ENCODE measurements at regions not wholly inside any gene's neighbourhood (a gene's known extent, or its start where the extent isn't known, plus 50 kb on each side); places are given as distances from the start of the nearest gene placed in this dataset.
A peak's percentile ranks its signal among the peaks of the same experiment; 100 is the strongest.

DNA sequence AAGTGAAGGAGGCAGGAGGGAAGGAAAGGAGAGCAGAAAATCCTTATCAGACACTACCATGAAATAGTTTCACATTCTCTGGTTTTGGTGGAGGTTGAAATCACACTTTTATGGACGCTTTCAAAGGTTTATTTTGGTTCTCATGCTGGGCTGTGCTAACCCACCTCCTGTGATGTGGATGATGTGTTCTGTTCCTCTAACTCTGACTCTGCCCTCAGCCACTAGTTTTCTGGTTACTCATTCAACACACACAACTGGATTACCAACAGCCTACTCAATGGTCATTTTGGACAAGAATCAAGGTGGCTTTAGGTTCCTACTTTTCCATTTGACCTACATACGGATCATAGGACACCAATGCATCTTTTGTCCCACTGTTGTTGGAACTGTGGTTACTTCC lies 522.1 kb upstream of the BTBD3 start (continued):
- TF ChIP-seq, protein P1, sequence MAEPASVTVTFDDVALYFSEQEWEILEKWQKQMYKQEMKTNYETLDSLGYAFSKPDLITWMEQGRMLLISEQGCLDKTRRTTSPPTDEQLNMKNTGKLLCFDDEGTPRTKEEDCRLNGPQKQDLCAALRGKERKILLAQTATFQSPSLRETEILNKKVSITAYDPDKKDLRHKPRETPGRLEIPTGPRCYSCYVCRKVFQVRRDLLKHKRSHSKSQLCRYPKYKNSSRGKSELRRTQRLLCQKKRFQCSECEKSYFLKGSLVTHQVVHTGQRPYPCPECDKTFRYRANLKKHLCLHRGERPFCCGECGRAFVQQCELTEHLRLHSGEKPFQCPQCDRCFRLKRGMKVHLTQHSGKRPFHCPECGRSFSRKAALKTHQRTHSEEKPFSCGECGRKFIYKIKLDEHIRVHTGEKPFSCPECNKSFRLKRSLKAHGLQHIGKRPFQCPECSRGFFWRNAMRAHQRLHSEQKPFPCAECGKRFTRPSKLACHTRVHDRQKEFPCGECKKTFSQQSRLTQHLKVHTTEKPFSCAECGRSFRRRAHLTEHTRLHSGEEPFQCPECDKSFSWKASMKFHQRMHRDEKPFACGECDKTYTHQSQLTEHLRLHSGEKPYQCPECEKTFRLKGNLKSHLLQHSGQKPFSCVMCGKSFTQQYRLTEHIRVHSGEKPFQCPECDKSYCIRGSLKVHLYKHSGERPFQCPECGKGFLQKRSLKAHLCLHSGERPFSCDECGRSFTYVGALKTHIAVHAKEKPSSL (CRISPR knock-in tag; conservative IDR thresholded peaks at IDR 0.05), result no peak
- TF ChIP-seq TP53 (CRISPR knock-in tag; IDR thresholded peaks at IDR 0.05), result no peak
- no peak for TF ChIP-seq NR2C2 (CRISPR knock-in tag; IDR thresholded peaks at IDR 0.05)
- TF ChIP-seq, protein P2, sequence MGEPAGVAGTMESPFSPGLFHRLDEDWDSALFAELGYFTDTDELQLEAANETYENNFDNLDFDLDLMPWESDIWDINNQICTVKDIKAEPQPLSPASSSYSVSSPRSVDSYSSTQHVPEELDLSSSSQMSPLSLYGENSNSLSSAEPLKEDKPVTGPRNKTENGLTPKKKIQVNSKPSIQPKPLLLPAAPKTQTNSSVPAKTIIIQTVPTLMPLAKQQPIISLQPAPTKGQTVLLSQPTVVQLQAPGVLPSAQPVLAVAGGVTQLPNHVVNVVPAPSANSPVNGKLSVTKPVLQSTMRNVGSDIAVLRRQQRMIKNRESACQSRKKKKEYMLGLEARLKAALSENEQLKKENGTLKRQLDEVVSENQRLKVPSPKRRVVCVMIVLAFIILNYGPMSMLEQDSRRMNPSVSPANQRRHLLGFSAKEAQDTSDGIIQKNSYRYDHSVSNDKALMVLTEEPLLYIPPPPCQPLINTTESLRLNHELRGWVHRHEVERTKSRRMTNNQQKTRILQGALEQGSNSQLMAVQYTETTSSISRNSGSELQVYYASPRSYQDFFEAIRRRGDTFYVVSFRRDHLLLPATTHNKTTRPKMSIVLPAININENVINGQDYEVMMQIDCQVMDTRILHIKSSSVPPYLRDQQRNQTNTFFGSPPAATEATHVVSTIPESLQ (CRISPR knock-in tag; IDR thresholded peaks at IDR 0.05), result no peak
- no peak for TF ChIP-seq GABPB1 (CRISPR knock-in tag; IDR thresholded peaks at IDR 0.05)
- TF ChIP-seq, protein P3, sequence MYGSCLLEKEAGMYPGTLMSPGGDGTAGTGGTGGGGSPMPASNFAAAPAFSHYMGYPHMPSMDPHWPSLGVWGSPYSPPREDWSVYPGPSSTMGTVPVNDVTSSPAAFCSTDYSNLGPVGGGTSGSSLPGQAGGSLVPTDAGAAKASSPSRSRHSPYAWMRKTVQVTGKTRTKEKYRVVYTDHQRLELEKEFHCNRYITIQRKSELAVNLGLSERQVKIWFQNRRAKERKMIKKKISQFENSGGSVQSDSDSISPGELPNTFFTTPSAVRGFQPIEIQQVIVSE (CRISPR knock-in tag; IDR thresholded peaks at IDR 0.05; ENCODE audit: borderline replicate concordance), result no peak

DNA sequence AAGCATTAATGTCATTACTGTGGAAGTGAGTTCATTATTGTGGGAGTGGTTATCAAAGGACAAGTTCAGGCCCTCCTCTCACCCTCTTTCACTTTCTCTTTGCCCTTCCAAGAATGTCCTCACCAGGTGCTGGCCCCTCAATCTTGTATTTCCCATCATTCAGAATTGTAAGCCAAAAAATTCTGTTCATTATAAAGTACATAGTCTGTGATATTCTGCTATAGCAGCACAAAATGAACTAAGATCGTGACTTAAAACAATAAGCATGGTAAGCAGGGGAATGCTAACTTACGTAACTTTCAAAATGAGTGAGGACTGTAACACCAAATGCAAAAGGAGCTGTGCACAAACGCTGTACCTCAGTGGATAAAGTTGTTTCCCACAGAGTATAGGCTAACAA lies 515.7 kb upstream of the BTBD3 start:
- ATAC-seq (no peak), DNase-seq (ENCODE audit: low spot score) (no peak)
- no peak overlapping the region for H3K4me3 Mint-ChIP-seq
- ChIA-PET CTCF (no interaction called here), POLR2A (no interaction called here)
- no peaks in the 10 kb centered on the region for H3K27me3 Mint-ChIP-seq (ENCODE audit: low read depth)
- H3K4me1 Mint-ChIP-seq, result no peaks in the 10 kb centered on the region
- H3K36me3 Mint-ChIP-seq, result no peaks in the 10 kb centered on the region
- no peaks in the 10 kb centered on the region for H3K9me3 Mint-ChIP-seq
- TF ChIP-seq, protein P4, sequence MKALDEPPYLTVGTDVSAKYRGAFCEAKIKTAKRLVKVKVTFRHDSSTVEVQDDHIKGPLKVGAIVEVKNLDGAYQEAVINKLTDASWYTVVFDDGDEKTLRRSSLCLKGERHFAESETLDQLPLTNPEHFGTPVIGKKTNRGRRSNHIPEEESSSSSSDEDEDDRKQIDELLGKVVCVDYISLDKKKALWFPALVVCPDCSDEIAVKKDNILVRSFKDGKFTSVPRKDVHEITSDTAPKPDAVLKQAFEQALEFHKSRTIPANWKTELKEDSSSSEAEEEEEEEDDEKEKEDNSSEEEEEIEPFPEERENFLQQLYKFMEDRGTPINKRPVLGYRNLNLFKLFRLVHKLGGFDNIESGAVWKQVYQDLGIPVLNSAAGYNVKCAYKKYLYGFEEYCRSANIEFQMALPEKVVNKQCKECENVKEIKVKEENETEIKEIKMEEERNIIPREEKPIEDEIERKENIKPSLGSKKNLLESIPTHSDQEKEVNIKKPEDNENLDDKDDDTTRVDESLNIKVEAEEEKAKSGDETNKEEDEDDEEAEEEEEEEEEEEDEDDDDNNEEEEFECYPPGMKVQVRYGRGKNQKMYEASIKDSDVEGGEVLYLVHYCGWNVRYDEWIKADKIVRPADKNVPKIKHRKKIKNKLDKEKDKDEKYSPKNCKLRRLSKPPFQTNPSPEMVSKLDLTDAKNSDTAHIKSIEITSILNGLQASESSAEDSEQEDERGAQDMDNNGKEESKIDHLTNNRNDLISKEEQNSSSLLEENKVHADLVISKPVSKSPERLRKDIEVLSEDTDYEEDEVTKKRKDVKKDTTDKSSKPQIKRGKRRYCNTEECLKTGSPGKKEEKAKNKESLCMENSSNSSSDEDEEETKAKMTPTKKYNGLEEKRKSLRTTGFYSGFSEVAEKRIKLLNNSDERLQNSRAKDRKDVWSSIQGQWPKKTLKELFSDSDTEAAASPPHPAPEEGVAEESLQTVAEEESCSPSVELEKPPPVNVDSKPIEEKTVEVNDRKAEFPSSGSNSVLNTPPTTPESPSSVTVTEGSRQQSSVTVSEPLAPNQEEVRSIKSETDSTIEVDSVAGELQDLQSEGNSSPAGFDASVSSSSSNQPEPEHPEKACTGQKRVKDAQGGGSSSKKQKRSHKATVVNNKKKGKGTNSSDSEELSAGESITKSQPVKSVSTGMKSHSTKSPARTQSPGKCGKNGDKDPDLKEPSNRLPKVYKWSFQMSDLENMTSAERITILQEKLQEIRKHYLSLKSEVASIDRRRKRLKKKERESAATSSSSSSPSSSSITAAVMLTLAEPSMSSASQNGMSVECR (CRISPR knock-in tag; IDR thresholded peaks at IDR 0.05; ENCODE audit: borderline replicate concordance), result no peak
- TF ChIP-seq TEAD4 (CRISPR knock-in tag; IDR thresholded peaks at IDR 0.05), result no peak
- no peak overlapping the region for H3K27ac Mint-ChIP-seq

DNA sequence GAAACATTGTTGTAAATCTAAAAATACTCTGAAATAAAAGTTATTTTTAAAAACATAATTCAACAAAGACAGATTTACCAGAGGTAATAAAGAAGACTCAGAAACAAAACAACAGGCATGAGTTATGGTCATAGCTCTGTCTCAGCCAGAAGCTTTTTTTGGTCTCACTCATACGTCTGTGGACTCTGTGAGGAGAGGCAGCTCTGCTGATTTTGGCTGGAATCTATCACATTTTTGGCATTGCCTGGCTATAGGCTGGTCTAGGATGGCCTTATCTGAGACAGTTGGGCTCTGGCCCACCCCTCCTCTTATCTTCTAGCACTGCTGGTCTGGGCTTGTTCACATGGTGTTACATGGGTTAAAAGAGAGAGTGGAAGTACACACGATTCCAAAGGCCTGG lies 514.0 kb upstream of the BTBD3 start:
- Mint-ChIP-seq H3K4me3 (no peak overlapping the region), H3K27me3 (ENCODE audit: low read depth) (no peaks in the 10 kb centered on the region), H3K27ac (0 out of 2 replicates have a peak overlapping the region, but pooled peaks have one; percentile 11), H3K9me3 (no peaks in the 10 kb centered on the region), H3K4me1 (no peaks in the 10 kb centered on the region), H3K36me3 (no peaks in the 10 kb centered on the region)
- DNase-seq (ENCODE audit: low spot score) (no peak), ATAC-seq (no peak)
- ChIA-PET CTCF (no interaction called here), POLR2A (no interaction called here)
- TF ChIP-seq, protein P5, sequence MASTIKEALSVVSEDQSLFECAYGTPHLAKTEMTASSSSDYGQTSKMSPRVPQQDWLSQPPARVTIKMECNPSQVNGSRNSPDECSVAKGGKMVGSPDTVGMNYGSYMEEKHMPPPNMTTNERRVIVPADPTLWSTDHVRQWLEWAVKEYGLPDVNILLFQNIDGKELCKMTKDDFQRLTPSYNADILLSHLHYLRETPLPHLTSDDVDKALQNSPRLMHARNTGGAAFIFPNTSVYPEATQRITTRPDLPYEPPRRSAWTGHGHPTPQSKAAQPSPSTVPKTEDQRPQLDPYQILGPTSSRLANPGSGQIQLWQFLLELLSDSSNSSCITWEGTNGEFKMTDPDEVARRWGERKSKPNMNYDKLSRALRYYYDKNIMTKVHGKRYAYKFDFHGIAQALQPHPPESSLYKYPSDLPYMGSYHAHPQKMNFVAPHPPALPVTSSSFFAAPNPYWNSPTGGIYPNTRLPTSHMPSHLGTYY (CRISPR knock-in tag; IDR thresholded peaks at IDR 0.05), result no peak
- TF ChIP-seq, protein P6, sequence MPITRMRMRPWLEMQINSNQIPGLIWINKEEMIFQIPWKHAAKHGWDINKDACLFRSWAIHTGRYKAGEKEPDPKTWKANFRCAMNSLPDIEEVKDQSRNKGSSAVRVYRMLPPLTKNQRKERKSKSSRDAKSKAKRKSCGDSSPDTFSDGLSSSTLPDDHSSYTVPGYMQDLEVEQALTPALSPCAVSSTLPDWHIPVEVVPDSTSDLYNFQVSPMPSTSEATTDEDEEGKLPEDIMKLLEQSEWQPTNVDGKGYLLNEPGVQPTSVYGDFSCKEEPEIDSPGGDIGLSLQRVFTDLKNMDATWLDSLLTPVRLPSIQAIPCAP (CRISPR knock-in tag; IDR thresholded peaks at IDR 0.05), result no peak
- TF ChIP-seq, protein P7, sequence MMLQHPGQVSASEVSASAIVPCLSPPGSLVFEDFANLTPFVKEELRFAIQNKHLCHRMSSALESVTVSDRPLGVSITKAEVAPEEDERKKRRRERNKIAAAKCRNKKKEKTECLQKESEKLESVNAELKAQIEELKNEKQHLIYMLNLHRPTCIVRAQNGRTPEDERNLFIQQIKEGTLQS (CRISPR knock-in tag; conservative IDR thresholded peaks at IDR 0.05), result no peak
- no peak for TF ChIP-seq ZNF263 (CRISPR knock-in tag; IDR thresholded peaks at IDR 0.05; ENCODE audit: low read depth)
- TF ChIP-seq, protein P8, sequence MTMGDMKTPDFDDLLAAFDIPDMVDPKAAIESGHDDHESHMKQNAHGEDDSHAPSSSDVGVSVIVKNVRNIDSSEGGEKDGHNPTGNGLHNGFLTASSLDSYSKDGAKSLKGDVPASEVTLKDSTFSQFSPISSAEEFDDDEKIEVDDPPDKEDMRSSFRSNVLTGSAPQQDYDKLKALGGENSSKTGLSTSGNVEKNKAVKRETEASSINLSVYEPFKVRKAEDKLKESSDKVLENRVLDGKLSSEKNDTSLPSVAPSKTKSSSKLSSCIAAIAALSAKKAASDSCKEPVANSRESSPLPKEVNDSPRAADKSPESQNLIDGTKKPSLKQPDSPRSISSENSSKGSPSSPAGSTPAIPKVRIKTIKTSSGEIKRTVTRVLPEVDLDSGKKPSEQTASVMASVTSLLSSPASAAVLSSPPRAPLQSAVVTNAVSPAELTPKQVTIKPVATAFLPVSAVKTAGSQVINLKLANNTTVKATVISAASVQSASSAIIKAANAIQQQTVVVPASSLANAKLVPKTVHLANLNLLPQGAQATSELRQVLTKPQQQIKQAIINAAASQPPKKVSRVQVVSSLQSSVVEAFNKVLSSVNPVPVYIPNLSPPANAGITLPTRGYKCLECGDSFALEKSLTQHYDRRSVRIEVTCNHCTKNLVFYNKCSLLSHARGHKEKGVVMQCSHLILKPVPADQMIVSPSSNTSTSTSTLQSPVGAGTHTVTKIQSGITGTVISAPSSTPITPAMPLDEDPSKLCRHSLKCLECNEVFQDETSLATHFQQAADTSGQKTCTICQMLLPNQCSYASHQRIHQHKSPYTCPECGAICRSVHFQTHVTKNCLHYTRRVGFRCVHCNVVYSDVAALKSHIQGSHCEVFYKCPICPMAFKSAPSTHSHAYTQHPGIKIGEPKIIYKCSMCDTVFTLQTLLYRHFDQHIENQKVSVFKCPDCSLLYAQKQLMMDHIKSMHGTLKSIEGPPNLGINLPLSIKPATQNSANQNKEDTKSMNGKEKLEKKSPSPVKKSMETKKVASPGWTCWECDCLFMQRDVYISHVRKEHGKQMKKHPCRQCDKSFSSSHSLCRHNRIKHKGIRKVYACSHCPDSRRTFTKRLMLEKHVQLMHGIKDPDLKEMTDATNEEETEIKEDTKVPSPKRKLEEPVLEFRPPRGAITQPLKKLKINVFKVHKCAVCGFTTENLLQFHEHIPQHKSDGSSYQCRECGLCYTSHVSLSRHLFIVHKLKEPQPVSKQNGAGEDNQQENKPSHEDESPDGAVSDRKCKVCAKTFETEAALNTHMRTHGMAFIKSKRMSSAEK (CRISPR knock-in tag; IDR thresholded peaks at IDR 0.05; ENCODE audit: borderline replicate concordance), result no peak
- TF ChIP-seq CBFB (CRISPR knock-in tag; IDR thresholded peaks at IDR 0.05; ENCODE audit: low read depth), result no peak
- TF ChIP-seq, protein P9, sequence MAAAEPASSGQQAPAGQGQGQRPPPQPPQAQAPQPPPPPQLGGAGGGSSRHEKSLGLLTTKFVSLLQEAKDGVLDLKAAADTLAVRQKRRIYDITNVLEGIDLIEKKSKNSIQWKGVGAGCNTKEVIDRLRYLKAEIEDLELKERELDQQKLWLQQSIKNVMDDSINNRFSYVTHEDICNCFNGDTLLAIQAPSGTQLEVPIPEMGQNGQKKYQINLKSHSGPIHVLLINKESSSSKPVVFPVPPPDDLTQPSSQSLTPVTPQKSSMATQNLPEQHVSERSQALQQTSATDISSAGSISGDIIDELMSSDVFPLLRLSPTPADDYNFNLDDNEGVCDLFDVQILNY (CRISPR knock-in tag; IDR thresholded peaks at IDR 0.05), result no peak
- TF ChIP-seq CREB1 (CRISPR knock-in tag; IDR thresholded peaks at IDR 0.05), result no peak
